ENCODE measurements at regions not wholly inside any gene's neighbourhood (a gene's known extent, or its start where the extent isn't known, plus 50 kb on each side); places are given as distances from the start of the nearest gene placed in this dataset.

DNA sequence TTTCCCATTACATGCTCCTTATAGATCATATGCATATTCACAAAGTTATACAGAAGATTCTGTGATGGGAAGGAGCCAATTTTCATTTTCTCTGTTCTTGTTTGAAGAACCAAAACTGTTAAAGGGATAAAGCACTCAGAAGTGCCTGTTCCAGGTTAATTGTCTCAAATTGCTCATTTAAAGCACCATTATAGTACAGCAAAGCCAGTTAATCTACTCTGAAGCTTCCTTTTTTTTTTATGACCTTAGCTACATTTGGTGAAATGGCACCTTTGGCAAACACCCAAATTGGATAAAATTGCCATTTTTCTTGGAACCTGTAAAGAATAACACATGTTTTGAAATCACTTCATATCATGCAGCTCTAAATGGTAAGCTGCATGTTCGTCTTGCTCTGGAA is 1092.3 kb downstream of the BCL11A start:
- H3K27me3 Mint-ChIP-seq, result no peaks in the 10 kb centered on the region
- intact Hi-C loops (cut with micrococcal nuclease), result no loop called here
- CTCF ChIA-PET (ENCODE audit: partially characterized antibody), result no interaction called here

DNA sequence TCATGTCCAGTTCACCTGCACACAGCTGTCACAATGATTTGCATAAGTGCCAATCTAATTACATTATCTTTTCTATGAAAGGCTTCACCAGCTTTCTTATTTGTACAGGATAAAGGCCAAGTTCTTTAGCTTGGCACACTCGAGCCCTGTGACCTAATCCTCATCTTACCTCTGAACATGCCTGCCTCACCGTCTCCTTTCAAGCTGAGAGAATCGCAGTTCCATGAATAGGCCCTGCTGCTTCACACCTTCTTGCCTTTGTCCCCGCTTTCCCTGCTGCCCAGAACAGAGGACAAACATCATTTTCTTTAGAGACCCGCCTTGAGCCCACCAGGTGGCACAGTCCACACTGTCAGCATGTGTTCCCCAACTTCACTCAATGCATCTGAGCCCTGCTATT is 1094.7 kb downstream of the BCL11A start:
- Histone ChIP-seq H3K9me3 (ENCODE audit: control insufficient read depth in 1 of 2, low read length in 2 of 2) (no peaks in the 10 kb centered on the region), H3K27me3 (ENCODE audit: insufficient read depth, low read length) (no peaks in the 10 kb centered on the region), H3K36me3 (ENCODE audit: insufficient read depth, low read length) (no peaks in the 10 kb centered on the region), H3K4me3 (ENCODE audit: low read length in 2 of 2) (no peak overlapping the region), H3K4me1 (ENCODE audit: insufficient read depth, low read length) (no peaks in the 10 kb centered on the region), H3K27ac (ENCODE audit: low read depth, low read length) (no peak overlapping the region)
- DNase-seq, result no peak
- H3K4me3 Mint-ChIP-seq, result no peak overlapping the region
- ChIA-PET POLR2A (ENCODE audit: partially characterized antibody) (no interaction called here), CTCF (ENCODE audit: partially characterized antibody) (no interaction called here)
- H3K27me3 Mint-ChIP-seq, result no peaks in the 10 kb centered on the region
- H3K9me3 Mint-ChIP-seq, result peaks cover 0 to 7% (median 1%) of the 10 kb centered on the region in 8 donors
- intact Hi-C loops (cut with micrococcal nuclease), result no loop called here
- H3K36me3 Mint-ChIP-seq, result no peaks in the 10 kb centered on the region
- no peaks in the 10 kb centered on the region for H3K4me1 Mint-ChIP-seq
- H3K27ac Mint-ChIP-seq, result no peak overlapping the region

More for the DNA sequence above, 1092.3 kb downstream of the BCL11A start:
- Mint-ChIP-seq H3K36me3 (no peaks in the 10 kb centered on the region), H3K9me3 (peaks cover 0 to 7% (median 0%) of the 10 kb centered on the region in 8 donors), H3K4me1 (no peaks in the 10 kb centered on the region), H3K4me3 (no peak overlapping the region), H3K27ac (no peak overlapping the region)
- POLR2A ChIA-PET (ENCODE audit: partially characterized antibody), result no interaction called here
- Histone ChIP-seq H3K27me3 (ENCODE audit: insufficient read depth, low read length) (no peaks in the 10 kb centered on the region), H3K4me3 (ENCODE audit: low read length in 2 of 2) (no peak overlapping the region), H3K27ac (ENCODE audit: low read depth, low read length) (no peak overlapping the region), H3K4me1 (ENCODE audit: insufficient read depth, low read length) (no peaks in the 10 kb centered on the region), H3K36me3 (ENCODE audit: insufficient read depth, low read length) (no peaks in the 10 kb centered on the region), H3K9me3 (ENCODE audit: control insufficient read depth in 1 of 2, low read length in 2 of 2) (no peaks in the 10 kb centered on the region)
- no peak for DNase-seq

DNA sequence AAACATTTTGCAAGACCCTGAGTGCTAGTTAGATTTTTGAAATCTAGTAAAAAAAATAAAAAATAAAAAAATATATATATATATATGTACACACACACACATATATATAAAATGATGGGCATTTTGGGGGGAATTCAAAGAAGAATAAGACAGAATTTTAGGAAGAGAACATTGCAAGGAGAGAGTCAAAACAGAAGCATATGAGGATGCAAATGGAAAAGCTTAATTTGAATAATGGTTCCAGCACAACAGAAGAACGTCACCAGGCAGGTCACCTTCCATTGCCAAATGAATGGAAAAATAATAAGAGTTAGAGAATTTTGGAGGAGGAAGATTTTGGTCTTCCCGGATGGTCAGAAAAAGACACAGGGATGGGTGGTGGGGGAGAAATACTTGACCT is 1097.2 kb downstream of the BCL11A start:
- Histone ChIP-seq H3K4me3 (ENCODE audit: low read length in 2 of 2) (no peak overlapping the region), H3K27ac (ENCODE audit: low read depth, low read length) (no peak overlapping the region), H3K36me3 (ENCODE audit: insufficient read depth, low read length) (no peaks in the 10 kb centered on the region), H3K4me1 (ENCODE audit: insufficient read depth, low read length) (no peaks in the 10 kb centered on the region), H3K27me3 (ENCODE audit: insufficient read depth, low read length) (no peaks in the 10 kb centered on the region), H3K9me3 (ENCODE audit: control insufficient read depth in 1 of 2, low read length in 2 of 2) (no peaks in the 10 kb centered on the region)
- intact Hi-C loops (cut with micrococcal nuclease), result no loop called here
- no peak overlapping the region for H3K27ac Mint-ChIP-seq
- no peaks in the 10 kb centered on the region for H3K27me3 Mint-ChIP-seq
- no peaks in the 10 kb centered on the region for H3K36me3 Mint-ChIP-seq
- H3K4me3 Mint-ChIP-seq, result no peak overlapping the region
- peaks cover 0 to 6% (median under 1%) of the 10 kb centered on the region in 8 donors for H3K9me3 Mint-ChIP-seq
- DNase-seq, result no peak
- no peaks in the 10 kb centered on the region for H3K4me1 Mint-ChIP-seq
- CTCF ChIA-PET (ENCODE audit: partially characterized antibody), result no interaction called here
- POLR2A ChIA-PET (ENCODE audit: partially characterized antibody), result no interaction called here

DNA sequence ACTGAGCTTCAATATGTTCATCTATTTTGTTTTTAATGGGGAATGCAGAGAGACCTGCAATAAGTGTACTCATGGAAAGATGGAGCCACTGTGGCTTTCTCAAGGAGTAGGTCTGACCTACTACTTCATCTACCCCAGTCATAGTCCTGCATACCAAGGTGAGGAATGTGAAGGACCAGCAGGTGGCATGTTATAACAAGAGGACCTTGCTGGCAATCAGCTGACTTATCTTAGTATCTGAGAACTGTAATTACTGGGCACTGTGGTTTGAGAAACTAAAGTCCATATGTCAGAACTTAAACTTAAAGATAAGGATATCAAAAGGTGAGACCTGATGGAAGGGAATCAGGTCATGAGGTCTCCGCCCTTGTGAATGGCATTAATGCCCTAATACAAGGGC is 1104.2 kb downstream of the BCL11A start:
- no peaks in the 10 kb centered on the region for H3K9me3 ChIP-seq (ENCODE audit: control insufficient read depth in 1 of 2, low read length in 2 of 2)
- no peaks in the 10 kb centered on the region for H3K27me3 ChIP-seq (ENCODE audit: insufficient read depth, low read length)
- intact Hi-C loops (cut with micrococcal nuclease), result no loop called here
- Mint-ChIP-seq H3K4me3 (no peak overlapping the region), H3K36me3 (no peaks in the 10 kb centered on the region), H3K27ac (no peak overlapping the region), H3K9me3 (peaks cover 0 to 7% (median 5%) of the 10 kb centered on the region in 8 donors), H3K27me3 (no peaks in the 10 kb centered on the region), H3K4me1 (no peaks in the 10 kb centered on the region)
- DNase-seq, result peak in 1 of 5 donors; percentile 29
- CTCF ChIA-PET (ENCODE audit: partially characterized antibody), result no interaction called here
- no peak overlapping the region for H3K27ac ChIP-seq (ENCODE audit: low read depth, low read length)
- no peak overlapping the region for H3K4me3 ChIP-seq (ENCODE audit: low read length in 2 of 2)
- H3K36me3 ChIP-seq (ENCODE audit: insufficient read depth, low read length), result no peaks in the 10 kb centered on the region
- H3K4me1 ChIP-seq (ENCODE audit: insufficient read depth, low read length), result no peaks in the 10 kb centered on the region
- POLR2A ChIA-PET (ENCODE audit: partially characterized antibody), result no interaction called here

DNA sequence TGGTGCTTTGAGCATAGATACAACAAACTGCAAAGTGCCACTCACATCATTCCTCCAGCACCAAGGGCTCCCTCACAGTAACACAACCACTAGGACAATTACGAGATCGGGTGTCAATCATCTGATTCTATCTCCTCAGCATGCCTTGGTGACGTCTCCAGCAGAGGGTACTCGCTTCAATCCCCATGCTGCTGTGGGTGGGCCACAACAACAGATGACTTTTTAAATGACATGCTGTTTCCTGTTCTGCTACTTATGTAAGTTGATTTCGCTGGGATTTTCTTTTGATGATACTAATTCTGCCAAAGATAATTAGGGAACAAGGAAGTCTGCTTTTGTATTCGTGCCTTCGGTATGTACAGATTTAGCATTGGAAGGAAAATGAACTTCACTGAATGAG is 1113.0 kb downstream of the BCL11A start:
- no peaks in the 10 kb centered on the region for H3K36me3 Mint-ChIP-seq

DNA sequence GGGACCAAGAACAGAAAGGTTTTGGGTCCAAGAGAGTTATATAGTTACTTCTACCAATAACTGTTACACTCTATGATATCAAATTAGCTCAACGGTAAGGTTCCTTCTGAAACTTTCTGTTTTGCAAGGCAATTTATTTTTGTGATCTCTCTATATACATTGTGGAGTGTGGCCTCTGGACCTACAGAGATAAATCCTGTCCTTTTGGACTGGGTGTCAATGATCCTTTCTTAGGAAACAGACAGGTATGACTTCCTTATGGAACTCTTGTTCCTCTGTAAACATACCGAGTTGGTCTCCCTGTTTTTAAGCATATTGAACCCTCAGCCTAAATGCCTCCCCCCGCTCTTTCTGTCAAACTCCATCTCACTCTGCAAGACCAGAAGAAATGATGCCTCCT is 1117.8 kb downstream of the BCL11A start:
- ChIA-PET CTCF (ENCODE audit: partially characterized antibody) (no interaction called here), POLR2A (ENCODE audit: partially characterized antibody) (no interaction called here)
- no peak overlapping the region for H3K27ac Mint-ChIP-seq
- H3K27me3 ChIP-seq (ENCODE audit: insufficient read depth, low read length), result no peaks in the 10 kb centered on the region
- intact Hi-C loops (cut with micrococcal nuclease), result no loop called here
- H3K27ac ChIP-seq (ENCODE audit: low read depth, low read length), result no peak overlapping the region
- no peak overlapping the region for H3K4me3 ChIP-seq (ENCODE audit: low read length in 2 of 2)
- no peaks in the 10 kb centered on the region for H3K36me3 ChIP-seq (ENCODE audit: insufficient read depth, low read length)
- H3K4me1 ChIP-seq (ENCODE audit: insufficient read depth, low read length), result no peaks in the 10 kb centered on the region
- H3K9me3 Mint-ChIP-seq, result peaks cover 0 to 16% (median 11%) of the 10 kb centered on the region in 8 donors
- peaks cover 0 to 3% of the 10 kb centered on the region in 2 donors for H3K36me3 Mint-ChIP-seq
- H3K9me3 ChIP-seq (ENCODE audit: control insufficient read depth in 1 of 2, low read length in 2 of 2), result no peaks in the 10 kb centered on the region
- H3K4me3 Mint-ChIP-seq, result no peak overlapping the region
- H3K27me3 Mint-ChIP-seq, result no peaks in the 10 kb centered on the region
- H3K4me1 Mint-ChIP-seq, result no peaks in the 10 kb centered on the region
- DNase-seq, result no peak

More for the DNA sequence above, 1113.0 kb downstream of the BCL11A start:
- no peaks in the 10 kb centered on the region for H3K4me1 ChIP-seq (ENCODE audit: insufficient read depth, low read length)
- H3K4me3 ChIP-seq (ENCODE audit: low read length in 2 of 2), result no peak overlapping the region
- Mint-ChIP-seq H3K27me3 (no peaks in the 10 kb centered on the region), H3K4me1 (no peaks in the 10 kb centered on the region), H3K9me3 (peaks cover 0 to 2% (median 0%) of the 10 kb centered on the region in 8 donors), H3K27ac (no peak overlapping the region), H3K4me3 (no peak overlapping the region)
- no peaks in the 10 kb centered on the region for H3K36me3 ChIP-seq (ENCODE audit: insufficient read depth, low read length)
- POLR2A ChIA-PET (ENCODE audit: partially characterized antibody), result no interaction called here
- no peaks in the 10 kb centered on the region for H3K27me3 ChIP-seq (ENCODE audit: insufficient read depth, low read length)
- CTCF ChIA-PET (ENCODE audit: partially characterized antibody), result no interaction called here
- no peak for DNase-seq
- no peak overlapping the region for H3K27ac ChIP-seq (ENCODE audit: low read depth, low read length)
- intact Hi-C loops (cut with micrococcal nuclease), result no loop called here
- H3K9me3 ChIP-seq (ENCODE audit: control insufficient read depth in 1 of 2, low read length in 2 of 2), result no peaks in the 10 kb centered on the region

DNA sequence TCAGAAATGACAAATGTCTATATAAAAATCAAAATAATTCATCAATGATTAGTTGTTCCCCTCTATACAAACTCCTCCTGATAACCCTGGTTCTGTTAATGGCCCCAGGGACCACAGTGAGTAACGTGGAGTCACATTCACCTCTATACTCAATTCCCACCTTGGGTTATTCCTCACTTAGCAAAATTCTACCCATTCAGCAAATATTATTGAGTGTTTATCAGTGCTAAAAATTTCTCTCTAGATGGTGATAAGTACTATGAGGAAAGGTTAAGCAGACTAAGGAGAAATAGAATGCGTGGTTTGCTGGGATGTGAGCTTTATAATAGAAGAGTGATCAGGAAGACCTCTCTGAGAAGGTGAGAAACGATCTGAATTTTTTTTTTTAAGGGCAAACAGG is 1124.5 kb downstream of the BCL11A start:
- ChIA-PET CTCF (ENCODE audit: partially characterized antibody) (no interaction called here), POLR2A (ENCODE audit: partially characterized antibody) (no interaction called here)
- intact Hi-C loops (cut with micrococcal nuclease), result no loop called here
- Mint-ChIP-seq H3K27me3 (no peaks in the 10 kb centered on the region), H3K4me3 (no peak overlapping the region), H3K36me3 (peaks cover 0 to 3% of the 10 kb centered on the region in 2 donors), H3K27ac (no peak overlapping the region), H3K4me1 (no peaks in the 10 kb centered on the region), H3K9me3 (peaks cover 3 to 33% (median 14%) of the 10 kb centered on the region in 8 donors)
- H3K27ac ChIP-seq (ENCODE audit: low read depth, low read length), result no peak overlapping the region
- no peak overlapping the region for H3K4me3 ChIP-seq (ENCODE audit: low read length in 2 of 2)
- H3K4me1 ChIP-seq (ENCODE audit: insufficient read depth, low read length), result no peaks in the 10 kb centered on the region
- H3K9me3 ChIP-seq (ENCODE audit: control insufficient read depth in 1 of 2, low read length in 2 of 2), result no peaks in the 10 kb centered on the region
- no peaks in the 10 kb centered on the region for H3K36me3 ChIP-seq (ENCODE audit: insufficient read depth, low read length)
- DNase-seq, result no peak
- no peaks in the 10 kb centered on the region for H3K27me3 ChIP-seq (ENCODE audit: insufficient read depth, low read length)

DNA sequence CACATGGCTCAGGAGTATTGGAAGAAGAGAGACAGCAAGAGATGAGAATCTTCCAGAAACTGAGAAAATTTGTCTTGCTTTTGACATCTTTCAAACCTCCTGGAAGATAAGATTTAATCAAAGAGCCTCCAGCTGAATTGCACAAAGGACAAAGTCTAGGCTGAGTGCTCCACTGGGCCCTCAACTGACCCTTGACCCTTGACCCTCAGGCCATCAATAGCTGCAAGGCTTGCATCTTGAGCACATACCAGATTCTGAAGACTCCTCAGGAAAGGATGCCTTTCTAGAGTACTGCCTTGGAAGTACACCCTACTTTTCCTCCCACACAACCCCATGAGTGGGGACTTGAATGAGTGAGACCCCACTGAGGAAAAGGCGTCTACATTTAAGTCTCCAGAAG is 1125.5 kb downstream of the BCL11A start:
- Mint-ChIP-seq H3K27me3 (no peaks in the 10 kb centered on the region), H3K36me3 (peaks cover 0 to 3% of the 10 kb centered on the region in 2 donors), H3K27ac (no peak overlapping the region), H3K4me1 (no peaks in the 10 kb centered on the region), H3K4me3 (no peak overlapping the region), H3K9me3 (peaks cover 3 to 25% (median 10%) of the 10 kb centered on the region in 8 donors)
- no peaks in the 10 kb centered on the region for H3K36me3 ChIP-seq (ENCODE audit: insufficient read depth, low read length)
- CTCF ChIA-PET (ENCODE audit: partially characterized antibody), result no interaction called here
- H3K27ac ChIP-seq (ENCODE audit: low read depth, low read length), result no peak overlapping the region
- no peak for DNase-seq
- H3K27me3 ChIP-seq (ENCODE audit: insufficient read depth, low read length), result no peaks in the 10 kb centered on the region
- no peak overlapping the region for H3K4me3 ChIP-seq (ENCODE audit: low read length in 2 of 2)
- intact Hi-C loops (cut with micrococcal nuclease), result no loop called here
- no peaks in the 10 kb centered on the region for H3K9me3 ChIP-seq (ENCODE audit: control insufficient read depth in 1 of 2, low read length in 2 of 2)
- POLR2A ChIA-PET (ENCODE audit: partially characterized antibody), result no interaction called here
- no peaks in the 10 kb centered on the region for H3K4me1 ChIP-seq (ENCODE audit: insufficient read depth, low read length)
